IMR-90 (cell line): ENCODE measurements at regions not wholly inside any gene's neighbourhood (a gene's known extent, or its start where the extent isn't known, plus 50 kb on each side); places are given as distances from the start of the nearest gene placed in this dataset.

Source experiments
- ATAC-seq: fragments of 200-7000 bp; cut with Tn5 transposase; 2 replicates; pipeline ENCODE4 v1.9.1; 2020; ENCODE audit warnings: low read depth, mild to moderate bottlenecking, moderate library complexity
- BruUV-seq: library from RNA; stranded (reverse); fragments of 400-500 nt; replicated peaks from 2 replicates; lab custom pipeline; 2021; lab: Mats Ljungman, UMichigan
- CTCF ChIA-PET: fragments of 300-600 bp; formaldehyde crosslinking; extraction: SDS; loops from one replicate; lab custom pipeline; 2021; ENCODE audit warnings: antibody characterized with exemption; lab: Yijun Ruan, JAX
- POLR2A ChIA-PET: fragments of 300-600 bp; sonication (Branson Sonifier 250); formaldehyde crosslinking; loops from one replicate; lab custom pipeline; 2022; ENCODE audit warnings: antibody characterized with exemption; ENCODE audit not compliant: unreplicated experiment; lab: Charles Lee
- DNase-seq: peaks from one replicate; pipeline ENCODE4 v3.0.0; 2013
- H2AFZ ChIP-seq: replicated peaks from 2 replicates; pipeline ENCODE3; 2013; ENCODE audit warnings: low read length, mild to moderate bottlenecking; ENCODE audit not compliant: poor library complexity
- H2AK5ac ChIP-seq: 2 replicates; pipeline ENCODE4 v1.6.1; 2013; ENCODE audit warnings: low read depth, low read length, inconsistent platforms
- H2AK9ac ChIP-seq: replicated peaks from 2 replicates; pipeline ENCODE3; 2013; ENCODE audit warnings: mild to moderate bottlenecking, low read depth, low read length, moderate library complexity; ENCODE audit not compliant: poor library complexity
- H2BK120ac ChIP-seq: 2 replicates; pipeline ENCODE4 v1.6.1; 2013; ENCODE audit warnings: low read depth, low read length, inconsistent platforms
- H2BK15ac ChIP-seq: 3 replicates; pipeline ENCODE4 v1.6.1; 2013; ENCODE audit warnings: low read depth, low read length, inconsistent platforms
- H2BK20ac ChIP-seq: 2 replicates; pipeline ENCODE4 v1.6.1; 2013; ENCODE audit warnings: low read depth, mild to moderate bottlenecking, inconsistent platforms, low read length, moderate library complexity
- H2BK5ac ChIP-seq: 2 replicates; pipeline ENCODE4 v1.6.1; 2013; ENCODE audit warnings: mild to moderate bottlenecking, low read depth, low read length, inconsistent platforms; ENCODE audit not compliant: poor library complexity, severe bottlenecking
- H3K14ac ChIP-seq: replicated peaks from 2 replicates; pipeline ENCODE4 v1.6.1; 2013; ENCODE audit warnings: low read depth, low read length, inconsistent platforms
- H3K18ac ChIP-seq: 2 replicates; pipeline ENCODE4 v1.6.1; 2013; ENCODE audit warnings: low read depth, low read length, control low read depth
- H3K23ac ChIP-seq: 2 replicates; pipeline ENCODE4 v1.6.1; 2013; ENCODE audit warnings: low read depth, low read length, inconsistent platforms
- H3K27ac ChIP-seq: 2 replicates; pipeline ENCODE4 v1.5.1; 2013; ENCODE audit warnings: mild to moderate bottlenecking, control low read depth, low read length; ENCODE audit not compliant: insufficient read depth
- H3K27me3 ChIP-seq: 2 replicates; pipeline ENCODE4 v1.6.1; 2013; ENCODE audit warnings: low read length; ENCODE audit not compliant: control insufficient read depth, insufficient read depth
- H3K36me3 ChIP-seq: 2 replicates; pipeline ENCODE4 v1.6.1; 2013; ENCODE audit warnings: low read length, mixed read lengths; ENCODE audit not compliant: control insufficient read depth, insufficient read depth
- H3K4ac ChIP-seq: 2 replicates; pipeline ENCODE4 v1.6.1; 2013; ENCODE audit warnings: low read depth, low read length, inconsistent platforms
- H3K4me1 ChIP-seq: 2 replicates; pipeline ENCODE4 v1.6.1; 2013; ENCODE audit warnings: low read length, mixed read lengths; ENCODE audit not compliant: control insufficient read depth, insufficient read depth
- H3K4me2 ChIP-seq: 2 replicates; pipeline ENCODE4 v1.6.1; 2013; ENCODE audit warnings: low read depth, mild to moderate bottlenecking, control low read depth, low read length, moderate library complexity
- H3K4me3 ChIP-seq: 2 replicates; pipeline ENCODE4 v1.5.1; 2013; ENCODE audit warnings: low read depth, mild to moderate bottlenecking, control low read depth, low read length, moderate library complexity; ENCODE audit not compliant: insufficient read depth
- H3K56ac ChIP-seq: 2 replicates; pipeline ENCODE4 v1.6.1; 2013; ENCODE audit warnings: low read length, inconsistent platforms; ENCODE audit not compliant: insufficient read depth; ENCODE audit errors: extremely low read depth
- H3K79me1 ChIP-seq, 2 experiments: 2 replicates each; pipeline ENCODE4 v1.6.1; 2013; ENCODE audit warnings: low read length in 2 of 2, inconsistent platforms in 1 of 2, low read depth in 1 of 2
- H3K9ac ChIP-seq: 2 replicates; pipeline ENCODE4 v1.6.1; 2013; ENCODE audit warnings: low read depth, low read length, control low read depth
- H3K9me1 ChIP-seq: 2 replicates; pipeline ENCODE4 v1.6.1; 2013; ENCODE audit warnings: low read length, inconsistent platforms; ENCODE audit not compliant: insufficient read depth
- H3K9me3 ChIP-seq: 2 replicates; pipeline ENCODE4 v1.6.1; 2013; ENCODE audit warnings: low read length; ENCODE audit not compliant: control insufficient read depth, insufficient read depth
- H4K20me1 ChIP-seq: 2 replicates; pipeline ENCODE4 v1.6.1; 2013; ENCODE audit warnings: low read length, inconsistent platforms; ENCODE audit not compliant: insufficient read depth
- H4K5ac ChIP-seq: 2 replicates; pipeline ENCODE4 v1.6.1; 2013; ENCODE audit warnings: mild to moderate bottlenecking, low read depth, low read length, control low read depth
- H4K8ac ChIP-seq, 2 experiments: 2 replicates each; pipeline ENCODE4 v1.6.1; 2013; ENCODE audit warnings: low read depth in 2 of 2, low read length in 2 of 2, control low read depth in 1 of 2, inconsistent platforms in 1 of 2
- H4K91ac ChIP-seq: 2 replicates; pipeline ENCODE4 v1.6.1; 2013; ENCODE audit warnings: low read depth, low read length, inconsistent platforms; ENCODE audit not compliant: insufficient read depth
- BHLHE40 ChIP-seq: fragments of 150-350 bp; IDR thresholded peaks from 2 replicates; pipeline ENCODE4 v1.6.1; 2016; ENCODE audit warnings: mild to moderate bottlenecking, low read depth, low read length
- CEBPB ChIP-seq: IDR thresholded peaks from 2 replicates; pipeline ENCODE4 v1.6.1; 2012; ENCODE audit warnings: low read depth, low read length, improper control_type of control experiment
- CHD1 ChIP-seq: IDR thresholded peaks from 2 replicates; pipeline ENCODE4 v1.6.1; 2012; ENCODE audit warnings: low read depth, low read length, improper control_type of control experiment
- ELK1 ChIP-seq: fragments of 150-350 bp; IDR thresholded peaks from 2 replicates; pipeline ENCODE4 v1.6.1; 2016; ENCODE audit warnings: low read depth, mild to moderate bottlenecking, low read length, moderate library complexity, borderline replicate concordance
- FOS ChIP-seq: fragments of 150-350 bp; IDR thresholded peaks from 2 replicates; pipeline ENCODE4 v1.6.1; 2016; ENCODE audit warnings: low read depth, low read length
- MAFK ChIP-seq: IDR thresholded peaks from 2 replicates; pipeline ENCODE4 v1.6.1; 2012; ENCODE audit warnings: low read depth, low read length, improper control_type of control experiment
- MAZ ChIP-seq: IDR thresholded peaks from 2 replicates; pipeline ENCODE4 v1.6.1; 2012; ENCODE audit warnings: low read depth, mild to moderate bottlenecking, low read length, improper control_type of control experiment, moderate library complexity, borderline replicate concordance
- MXI1 ChIP-seq: IDR thresholded peaks from 2 replicates; pipeline ENCODE4 v1.6.1; 2012; ENCODE audit warnings: low read depth, mild to moderate bottlenecking, low read length, moderate library complexity, borderline replicate concordance
- NFE2L2 ChIP-seq: fragments of 150-350 bp; IDR thresholded peaks from 2 replicates; pipeline ENCODE4 v1.6.1; 2016; ENCODE audit warnings: low read depth, mild to moderate bottlenecking, low read length
- POLR2A ChIP-seq: IDR thresholded peaks from 2 replicates; pipeline ENCODE4 v1.6.1; 2012; ENCODE audit warnings: mild to moderate bottlenecking, low read depth, low read length
- RAD21 ChIP-seq: IDR thresholded peaks from 2 replicates; pipeline ENCODE4 v1.6.1; 2012; ENCODE audit warnings: low read length, improper control_type of control experiment
- RCOR1 ChIP-seq: IDR thresholded peaks from 2 replicates; pipeline ENCODE4 v1.6.1; 2012; ENCODE audit warnings: mild to moderate bottlenecking, low read length, improper control_type of control experiment; ENCODE audit not compliant: insufficient replicate concordance
- RFX5 ChIP-seq: IDR thresholded peaks from 2 replicates; pipeline ENCODE4 v1.8.0; 2012; ENCODE audit warnings: low read depth, mild to moderate bottlenecking, low read length, moderate library complexity
- SMC3 ChIP-seq: fragments of 150-350 bp; IDR thresholded peaks from 2 replicates; pipeline ENCODE4 v1.6.1; 2016; ENCODE audit warnings: low read depth, mild to moderate bottlenecking, antibody characterized with exemption, low read length, moderate library complexity
- USF2 ChIP-seq: fragments of 150-350 bp; IDR thresholded peaks from 2 replicates; pipeline ENCODE4 v1.6.1; 2017; ENCODE audit warnings: mild to moderate bottlenecking, antibody characterized with exemption, low read length, low read depth
- WGBS, 2 experiments: methylation state at CpG; one replicate each; pipeline versions ENCODE4 v1.1.5 to v1.1.7; 2013; ENCODE audit warnings: missing lambda C conversion rate in 2 of 2; ENCODE audit not compliant: insufficient read length in 1 of 2; ENCODE audit errors: extremely low coverage in 2 of 2; 5-methylcytosine and 5-hydroxymethylcytosine counted together
- dilution Hi-C: fragments of 300-500 bp; cut with HindIII; formaldehyde crosslinking; loops from one replicate; pipeline ENCODE4 v1.14.3; 2018; ENCODE audit warnings: low sequenced_read_pairs; ENCODE audit not compliant: unreplicated experiment
- in situ Hi-C: fragments of 300-500 bp; cut with MboI; formaldehyde crosslinking; loops from 3 replicates; pipeline ENCODE4 v1.14.3; 2019; ENCODE audit warnings: low sequenced_read_pairs, inconsistent platforms, mixed read lengths
- intact Hi-C: fragments of 100-400 bp; cut with micrococcal nuclease; formaldehyde crosslinking; loops from 2 replicates; pipeline ENCODE4 v1.10.0; 2022

GRCh38 chr9:90131568-90131967 is 511.1 kb downstream of the DIRAS2 start:
- H3K27ac ChIP-seq: no peak overlapping the region
- no peak overlapping the region for H3K4ac ChIP-seq
- no peak for ATAC-seq
- in situ Hi-C loops: no loop called here
- intact Hi-C loops: no loop called here
- H2AK9ac ChIP-seq: no peak overlapping the region
- no peak for TF ChIP-seq RCOR1
- TF ChIP-seq RAD21: no peak
- TF ChIP-seq USF2: no peak
- TF ChIP-seq CEBPB: no peak
- no peak for TF ChIP-seq POLR2A
- no peak for TF ChIP-seq RFX5
- no peak for TF ChIP-seq FOS
- no peak for TF ChIP-seq ELK1
- no peak for TF ChIP-seq MAZ
- TF ChIP-seq BHLHE40: no peak
- TF ChIP-seq SMC3: no peak
- TF ChIP-seq MXI1: no peak
- TF ChIP-seq MAFK: no peak
- TF ChIP-seq NFE2L2: no peak
- no peak for TF ChIP-seq CHD1
- H2AK5ac ChIP-seq: no peak overlapping the region
- no peak overlapping the region for H4K8ac ChIP-seq
- dilution Hi-C loops: no loop called here
- H3K14ac ChIP-seq: no peak overlapping the region
- H3K79me1 ChIP-seq: no peaks in the 10 kb centered on the region
- H2BK15ac ChIP-seq: no peak overlapping the region
- DNase-seq: no peak
- no peaks in the 10 kb centered on the region for H3K36me3 ChIP-seq
- BruUV-seq: no TSS peak
- no peaks in the 10 kb centered on the region for H3K9me3 ChIP-seq
- H4K5ac ChIP-seq: no peak overlapping the region
- no peak overlapping the region for H3K9ac ChIP-seq
- H2AFZ ChIP-seq: no peak overlapping the region
- H3K23ac ChIP-seq: no peak overlapping the region
- CTCF ChIA-PET: no interaction called here
- no peak overlapping the region for H2BK120ac ChIP-seq
- no peak overlapping the region for H4K91ac ChIP-seq
- POLR2A ChIA-PET: no interaction called here
- H3K4me1 ChIP-seq: no peaks in the 10 kb centered on the region
- no peaks in the 10 kb centered on the region for H4K20me1 ChIP-seq
- no peak overlapping the region for H3K4me2 ChIP-seq
- no peak overlapping the region for H3K4me3 ChIP-seq
- no peak overlapping the region for H3K56ac ChIP-seq
- H2BK5ac ChIP-seq: no peak overlapping the region
- no peaks in the 10 kb centered on the region for H3K27me3 ChIP-seq
- WGBS, 2 experiments: 56% methylated on average over 6 of the region's 7 CpGs; no CpG with 5 or more reads in 1 of the 2 experiments
- no peak overlapping the region for H2BK20ac ChIP-seq
- H3K9me1 ChIP-seq: no peaks in the 10 kb centered on the region
- H3K18ac ChIP-seq: no peak overlapping the region
